Cardiac muscle cell (in vitro differentiated cells and primary cell): ENCODE measurements at regions not wholly inside any gene's neighbourhood (a gene's known extent, or its start where the extent isn't known, plus 50 kb on each side); places are given as distances from the start of the nearest gene placed in this dataset.

ENCODE experiments used
- DNase-seq, 2 donors: peaks; one replicate each; pipeline versions ENCODE4 v3.0.0 to v3.0.0-alpha.2; 2010 to 2017; ENCODE audit warnings: low read depth in 1 of 2, low spot score in 1 of 2
- H3K27ac ChIP-seq: fragments of 200-600 bp; sonication (generic); 2 replicates; pipeline ENCODE4 v1.5.1; 2016
- H3K27me3 ChIP-seq: fragments of 200-600 bp; sonication (generic); 2 replicates; pipeline ENCODE4 v1.6.0; 2016; ENCODE audit warnings: control low read depth
- H3K36me3 ChIP-seq: fragments of 200-600 bp; sonication (generic); 2 replicates; pipeline ENCODE4 v1.5.1; 2016; ENCODE audit warnings: control low read depth
- H3K4me1 ChIP-seq: fragments of 200-600 bp; sonication (generic); 2 replicates; pipeline ENCODE4 v1.8.1; 2017; ENCODE audit warnings: low read depth, mild to moderate bottlenecking, mixed run types
- H3K4me3 ChIP-seq: fragments of 200-600 bp; sonication (generic); 2 replicates; pipeline ENCODE4 v1.5.1; 2016; ENCODE audit warnings: mild to moderate bottlenecking
- H3K9me3 ChIP-seq: fragments of 200-600 bp; sonication (generic); 2 replicates; pipeline ENCODE4 v1.5.1; 2017; ENCODE audit warnings: low read depth, mild to moderate bottlenecking, control low read depth
- CTCF ChIP-seq: IDR thresholded peaks from 2 replicates; pipeline ENCODE4 v1.5.1; 2012; ENCODE audit warnings: low read depth, mild to moderate bottlenecking, low read length

GRCh38 chr16:76023835-76024234 lies 253.4 kb upstream of the CNTNAP4 start:
- no peaks in the 10 kb centered on the region for H3K4me1 ChIP-seq
- DNase-seq = no peak
- H3K9me3 ChIP-seq = no peaks in the 10 kb centered on the region
- no peak overlapping the region for H3K27ac ChIP-seq
- H3K36me3 ChIP-seq = no peaks in the 10 kb centered on the region
- TF ChIP-seq CTCF = no peak
- H3K4me3 ChIP-seq = no peak overlapping the region
- H3K27me3 ChIP-seq = no peaks in the 10 kb centered on the region

- no peaks in the 10 kb centered on the region for H3K27me3 ChIP-seq
- DNase-seq = no peak
- no peaks in the 10 kb centered on the region for H3K36me3 ChIP-seq
- no peak overlapping the region for H3K27ac ChIP-seq
- TF ChIP-seq CTCF = no peak
- no peaks in the 10 kb centered on the region for H3K9me3 ChIP-seq
- no peak overlapping the region for H3K4me3 ChIP-seq
- H3K4me1 ChIP-seq = no peaks in the 10 kb centered on the region
Observed at GRCh38 chr16:76035689-76036088, 241.5 kb upstream of the CNTNAP4 start.

- Histone ChIP-seq H3K27me3 (no peaks in the 10 kb centered on the region), H3K4me3 (no peak overlapping the region), H3K36me3 (no peaks in the 10 kb centered on the region), H3K27ac (no peak overlapping the region), H3K9me3 (no peaks in the 10 kb centered on the region), H3K4me1 (no peaks in the 10 kb centered on the region)
- TF ChIP-seq CTCF = no peak
- no peak for DNase-seq
Observed at GRCh38 chr16:76038097-76038496, 239.1 kb upstream of the CNTNAP4 start.

GRCh38 chr16:76052725-76053124 lies 224.5 kb upstream of the CNTNAP4 start:
- Histone ChIP-seq H3K4me3 (no peak overlapping the region), H3K4me1 (no peaks in the 10 kb centered on the region), H3K9me3 (no peaks in the 10 kb centered on the region), H3K36me3 (no peaks in the 10 kb centered on the region), H3K27me3 (no peaks in the 10 kb centered on the region), H3K27ac (no peak overlapping the region)
- TF ChIP-seq CTCF = no peak
- no peak for DNase-seq

- Histone ChIP-seq H3K9me3 (no peaks in the 10 kb centered on the region), H3K27me3 (no peaks in the 10 kb centered on the region), H3K4me3 (no peak overlapping the region), H3K36me3 (no peaks in the 10 kb centered on the region), H3K27ac (no peak overlapping the region), H3K4me1 (no peaks in the 10 kb centered on the region)
- no peak for DNase-seq
- no peak for TF ChIP-seq CTCF
Observed at GRCh38 chr16:76059186-76059585, 218.0 kb upstream of the CNTNAP4 start.

GRCh38 chr16:76059701-76060100 lies 217.5 kb upstream of the CNTNAP4 start:
- Histone ChIP-seq H3K4me1 (no peaks in the 10 kb centered on the region), H3K27me3 (no peaks in the 10 kb centered on the region), H3K9me3 (no peaks in the 10 kb centered on the region), H3K4me3 (no peak overlapping the region), H3K27ac (no peak overlapping the region), H3K36me3 (no peaks in the 10 kb centered on the region)
- TF ChIP-seq CTCF = no peak
- DNase-seq = no peak
